NB4 (cell line): ENCODE measurements at regions not wholly inside any gene's neighbourhood (a gene's known extent, or its start where the extent isn't known, plus 50 kb on each side); places are given as distances from the start of the nearest gene placed in this dataset.

Experiments
- MAX ChIP-seq: IDR thresholded peaks from 2 replicates; pipeline ENCODE4 v1.6.1; 2011; ENCODE audit warnings: low read depth, low read length
- TF ChIP-seq, protein P1 (sequence below): IDR thresholded peaks from one replicate; pipeline ENCODE4 v1.5.1; 2012; ENCODE audit warnings: low read depth, low read length

- TF ChIP-seq, protein P1, sequence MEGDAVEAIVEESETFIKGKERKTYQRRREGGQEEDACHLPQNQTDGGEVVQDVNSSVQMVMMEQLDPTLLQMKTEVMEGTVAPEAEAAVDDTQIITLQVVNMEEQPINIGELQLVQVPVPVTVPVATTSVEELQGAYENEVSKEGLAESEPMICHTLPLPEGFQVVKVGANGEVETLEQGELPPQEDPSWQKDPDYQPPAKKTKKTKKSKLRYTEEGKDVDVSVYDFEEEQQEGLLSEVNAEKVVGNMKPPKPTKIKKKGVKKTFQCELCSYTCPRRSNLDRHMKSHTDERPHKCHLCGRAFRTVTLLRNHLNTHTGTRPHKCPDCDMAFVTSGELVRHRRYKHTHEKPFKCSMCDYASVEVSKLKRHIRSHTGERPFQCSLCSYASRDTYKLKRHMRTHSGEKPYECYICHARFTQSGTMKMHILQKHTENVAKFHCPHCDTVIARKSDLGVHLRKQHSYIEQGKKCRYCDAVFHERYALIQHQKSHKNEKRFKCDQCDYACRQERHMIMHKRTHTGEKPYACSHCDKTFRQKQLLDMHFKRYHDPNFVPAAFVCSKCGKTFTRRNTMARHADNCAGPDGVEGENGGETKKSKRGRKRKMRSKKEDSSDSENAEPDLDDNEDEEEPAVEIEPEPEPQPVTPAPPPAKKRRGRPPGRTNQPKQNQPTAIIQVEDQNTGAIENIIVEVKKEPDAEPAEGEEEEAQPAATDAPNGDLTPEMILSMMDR, result no peak
- TF ChIP-seq MAX, result no peak
These were observed 211.8 kb upstream of the CPEB2 start for GRCh38 chr4:14790494-14790893.
